GM23338 (cell line): ENCODE measurements at regions not wholly inside any gene's neighbourhood (a gene's known extent, or its start where the extent isn't known, plus 50 kb on each side); places are given as distances from the start of the nearest gene placed in this dataset.

ENCODE experiments used
- ATAC-seq: fragments of 200-7000 bp; cut with Tn5 transposase; 3 replicates; pipeline ENCODE4 v1.9.1; 2020
- DNase-seq: peaks from one replicate; pipeline ENCODE4 v3.0.0-alpha.2; 2015; ENCODE audit warnings: low spot score
- H2AFZ ChIP-seq: fragments of 200-600 bp; sonication (generic); 2 replicates; pipeline ENCODE4 v1.8.0; 2016; ENCODE audit warnings: antibody characterized with exemption, mild to moderate bottlenecking, moderate library complexity
- H3F3A ChIP-seq: fragments of 200-600 bp; sonication (generic); replicated peaks from 2 replicates; pipeline ENCODE4 v1.8.0; 2017; ENCODE audit warnings: antibody characterized with exemption, mixed run types, low read depth
- H3K27ac ChIP-seq: fragments of 200-600 bp; sonication (generic); 2 replicates; pipeline ENCODE4 v1.6.1; 2016; ENCODE audit warnings: low read depth
- H3K27me3 ChIP-seq: fragments of 200-600 bp; sonication (generic); 2 replicates; pipeline ENCODE4 v1.8.0; 2016; ENCODE audit warnings: mild to moderate bottlenecking, mixed run types, moderate library complexity; ENCODE audit not compliant: insufficient read depth
- H3K36me3 ChIP-seq: fragments of 200-600 bp; sonication (generic); 2 replicates; pipeline ENCODE4 v1.8.0; 2016; ENCODE audit warnings: mild to moderate bottlenecking; ENCODE audit not compliant: insufficient read depth
- H3K4me1 ChIP-seq: fragments of 200-600 bp; sonication (generic); 2 replicates; pipeline ENCODE4 v1.8.0; 2016; ENCODE audit warnings: mild to moderate bottlenecking, moderate library complexity; ENCODE audit not compliant: insufficient read depth
- H3K4me2 ChIP-seq: fragments of 200-600 bp; sonication (generic); 2 replicates; pipeline ENCODE4 v1.7.1; 2017; ENCODE audit warnings: mixed run types
- H3K4me3 ChIP-seq: fragments of 200-600 bp; sonication (generic); 2 replicates; pipeline ENCODE4 v1.6.1; 2016; ENCODE audit warnings: mixed run types
- H3K79me2 ChIP-seq: fragments of 200-600 bp; sonication (generic); replicated peaks from 2 replicates; pipeline ENCODE4 v1.8.0; 2017; ENCODE audit warnings: mild to moderate bottlenecking; ENCODE audit not compliant: insufficient read depth
- H3K9me2 ChIP-seq: fragments of 200-600 bp; sonication (generic); 2 replicates; pipeline ENCODE4 v1.8.0; 2017; ENCODE audit not compliant: insufficient read depth
- H4K20me1 ChIP-seq: fragments of 200-600 bp; sonication (generic); replicated peaks from 2 replicates; pipeline ENCODE4 v1.8.0; 2017; ENCODE audit warnings: mild to moderate bottlenecking; ENCODE audit not compliant: insufficient read depth
- H3K27ac Mint-ChIP-seq: 2 replicates; pipeline ENCODE4 v1.8.0; 2020; ENCODE audit warnings: inconsistent platforms, mild to moderate bottlenecking, moderate library complexity, mixed read lengths
- H3K27me3 Mint-ChIP-seq: 3 replicates; pipeline ENCODE4 v1.8.0; 2022; ENCODE audit warnings: low read depth, mild to moderate bottlenecking, moderate library complexity, mixed read lengths, inconsistent platforms; ENCODE audit not compliant: insufficient read depth, poor library complexity
- H3K36me3 Mint-ChIP-seq: 3 replicates; pipeline ENCODE4 v1.8.0; 2021; ENCODE audit warnings: low read depth, mild to moderate bottlenecking, inconsistent platforms, moderate library complexity, mixed read lengths
- H3K4me1 Mint-ChIP-seq: 3 replicates; pipeline ENCODE4 v1.8.0; 2020; ENCODE audit warnings: mild to moderate bottlenecking, inconsistent platforms, mixed read lengths
- H3K4me3 Mint-ChIP-seq: 3 replicates; pipeline ENCODE4 v1.8.0; 2021; ENCODE audit warnings: moderate library complexity, mild to moderate bottlenecking, inconsistent platforms, mixed read lengths
- H3K9me3 Mint-ChIP-seq: 3 replicates; pipeline ENCODE4 v1.8.0; 2020; ENCODE audit warnings: moderate library complexity, mild to moderate bottlenecking, inconsistent platforms, mixed read lengths
- CREB1 ChIP-seq: fragments of 250-450 bp; sonication (Bioruptor Pico); IDR thresholded peaks from 2 replicates; pipeline ENCODE4 v1.5.0; 2020; ENCODE audit warnings: low read depth, mild to moderate bottlenecking, moderate library complexity
- EZH2 ChIP-seq: fragments of 200-600 bp; sonication (generic); IDR thresholded peaks from one replicate; pipeline ENCODE4 v1.8.0; 2017; ENCODE audit warnings: antibody characterized with exemption, mild to moderate bottlenecking, low read depth; ENCODE audit not compliant: unreplicated experiment
- JUNB ChIP-seq: IDR thresholded peaks from one replicate; pipeline ENCODE4 v1.6.1; 2016; ENCODE audit warnings: antibody characterized with exemption; ENCODE audit not compliant: unreplicated experiment
- NANOG ChIP-seq: IDR thresholded peaks from 2 replicates; pipeline ENCODE4 v1.6.1; 2016; ENCODE audit warnings: antibody characterized with exemption, borderline replicate concordance
- POLR2AphosphoS5 ChIP-seq: IDR thresholded peaks from 2 replicates; pipeline ENCODE4 v1.6.1; 2016; ENCODE audit warnings: antibody characterized with exemption, low read depth
- ZNF114 ChIP-seq: fragments of 250-450 bp; sonication (Bioruptor Pico); IDR thresholded peaks from 2 replicates; pipeline ENCODE4 v1.5.0; 2020; ENCODE audit warnings: mild to moderate bottlenecking, moderate library complexity
- ZNF331 ChIP-seq: fragments of 250-450 bp; sonication (Bioruptor Pico); IDR thresholded peaks from 2 replicates; pipeline ENCODE4 v1.5.0; 2020; ENCODE audit warnings: low read depth, mild to moderate bottlenecking, moderate library complexity
- TF ChIP-seq, protein P1 (sequence below), 2 experiments: fragments of 200-600 bp in 1 of 2; sonication (generic) in 1 of 2; conservative IDR thresholded peaks; 2 replicates each; pipeline versions ENCODE4 v1.5.1 to v1.6.1; 2016 to 2017; ENCODE audit warnings: antibody characterized with exemption in 2 of 2, low read depth in 2 of 2, mild to moderate bottlenecking in 2 of 2, moderate library complexity in 1 of 2
- TF ChIP-seq, protein P2 (sequence below): IDR thresholded peaks from one replicate; pipeline ENCODE4 v1.6.1; 2018; ENCODE audit warnings: antibody characterized with exemption; ENCODE audit not compliant: unreplicated experiment
- TF ChIP-seq, protein P3 (sequence below): fragments of 250-450 bp; sonication (Bioruptor Pico); IDR thresholded peaks from 2 replicates; pipeline ENCODE4 v1.5.0; 2020; ENCODE audit warnings: mild to moderate bottlenecking, moderate library complexity
- TF ChIP-seq, protein P4 (sequence below): IDR thresholded peaks from 2 replicates; pipeline ENCODE4 v1.6.1; 2016; ENCODE audit warnings: antibody characterized with exemption

GRCh38 chr16:80263848-80264694 is 276.7 kb upstream of the DYNLRB2 start:
- DNase-seq, result no peak
- Histone ChIP-seq H3K4me1 (no peaks in the 10 kb centered on the region; the same call in 1 of the 2 replicates), H3F3A (no peaks in the 10 kb centered on the region), H3K4me3 (no peak overlapping the region), H3K36me3 (no peaks in the 10 kb centered on the region), H2AFZ (no peak overlapping the region), H3K27ac (no peak overlapping the region), H3K9me2 (no peaks in the 10 kb centered on the region), H3K79me2 (no peaks in the 10 kb centered on the region), H3K4me2 (no peak overlapping the region), H3K27me3 (no peaks in the 10 kb centered on the region), H4K20me1 (no peaks in the 10 kb centered on the region)
- Mint-ChIP-seq H3K9me3 (no peaks in the 10 kb centered on the region; the same call in 2 of the 3 replicates), H3K4me3 (no peak overlapping the region), H3K36me3 (no peaks in the 10 kb centered on the region), H3K27ac (no peak overlapping the region), H3K27me3 (no peaks in the 10 kb centered on the region), H3K4me1 (peaks cover 7% of the 10 kb centered on the region)
- TF ChIP-seq JUNB (no peak), ZNF331 (no peak), EZH2 (no peak), NANOG (no peak), ZNF114 (CRISPR knock-in tag) (no peak), CREB1 (no peak), POLR2AphosphoS5 (no peak)
- TF ChIP-seq, protein P1, sequence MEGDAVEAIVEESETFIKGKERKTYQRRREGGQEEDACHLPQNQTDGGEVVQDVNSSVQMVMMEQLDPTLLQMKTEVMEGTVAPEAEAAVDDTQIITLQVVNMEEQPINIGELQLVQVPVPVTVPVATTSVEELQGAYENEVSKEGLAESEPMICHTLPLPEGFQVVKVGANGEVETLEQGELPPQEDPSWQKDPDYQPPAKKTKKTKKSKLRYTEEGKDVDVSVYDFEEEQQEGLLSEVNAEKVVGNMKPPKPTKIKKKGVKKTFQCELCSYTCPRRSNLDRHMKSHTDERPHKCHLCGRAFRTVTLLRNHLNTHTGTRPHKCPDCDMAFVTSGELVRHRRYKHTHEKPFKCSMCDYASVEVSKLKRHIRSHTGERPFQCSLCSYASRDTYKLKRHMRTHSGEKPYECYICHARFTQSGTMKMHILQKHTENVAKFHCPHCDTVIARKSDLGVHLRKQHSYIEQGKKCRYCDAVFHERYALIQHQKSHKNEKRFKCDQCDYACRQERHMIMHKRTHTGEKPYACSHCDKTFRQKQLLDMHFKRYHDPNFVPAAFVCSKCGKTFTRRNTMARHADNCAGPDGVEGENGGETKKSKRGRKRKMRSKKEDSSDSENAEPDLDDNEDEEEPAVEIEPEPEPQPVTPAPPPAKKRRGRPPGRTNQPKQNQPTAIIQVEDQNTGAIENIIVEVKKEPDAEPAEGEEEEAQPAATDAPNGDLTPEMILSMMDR (conservative IDR thresholded peaks at IDR 0.05; ENCODE audit: low read depth in 2 of 2), result no peak
- TF ChIP-seq, protein P2, sequence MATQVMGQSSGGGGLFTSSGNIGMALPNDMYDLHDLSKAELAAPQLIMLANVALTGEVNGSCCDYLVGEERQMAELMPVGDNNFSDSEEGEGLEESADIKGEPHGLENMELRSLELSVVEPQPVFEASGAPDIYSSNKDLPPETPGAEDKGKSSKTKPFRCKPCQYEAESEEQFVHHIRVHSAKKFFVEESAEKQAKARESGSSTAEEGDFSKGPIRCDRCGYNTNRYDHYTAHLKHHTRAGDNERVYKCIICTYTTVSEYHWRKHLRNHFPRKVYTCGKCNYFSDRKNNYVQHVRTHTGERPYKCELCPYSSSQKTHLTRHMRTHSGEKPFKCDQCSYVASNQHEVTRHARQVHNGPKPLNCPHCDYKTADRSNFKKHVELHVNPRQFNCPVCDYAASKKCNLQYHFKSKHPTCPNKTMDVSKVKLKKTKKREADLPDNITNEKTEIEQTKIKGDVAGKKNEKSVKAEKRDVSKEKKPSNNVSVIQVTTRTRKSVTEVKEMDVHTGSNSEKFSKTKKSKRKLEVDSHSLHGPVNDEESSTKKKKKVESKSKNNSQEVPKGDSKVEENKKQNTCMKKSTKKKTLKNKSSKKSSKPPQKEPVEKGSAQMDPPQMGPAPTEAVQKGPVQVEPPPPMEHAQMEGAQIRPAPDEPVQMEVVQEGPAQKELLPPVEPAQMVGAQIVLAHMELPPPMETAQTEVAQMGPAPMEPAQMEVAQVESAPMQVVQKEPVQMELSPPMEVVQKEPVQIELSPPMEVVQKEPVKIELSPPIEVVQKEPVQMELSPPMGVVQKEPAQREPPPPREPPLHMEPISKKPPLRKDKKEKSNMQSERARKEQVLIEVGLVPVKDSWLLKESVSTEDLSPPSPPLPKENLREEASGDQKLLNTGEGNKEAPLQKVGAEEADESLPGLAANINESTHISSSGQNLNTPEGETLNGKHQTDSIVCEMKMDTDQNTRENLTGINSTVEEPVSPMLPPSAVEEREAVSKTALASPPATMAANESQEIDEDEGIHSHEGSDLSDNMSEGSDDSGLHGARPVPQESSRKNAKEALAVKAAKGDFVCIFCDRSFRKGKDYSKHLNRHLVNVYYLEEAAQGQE, result no peak
- TF ChIP-seq, protein P3, sequence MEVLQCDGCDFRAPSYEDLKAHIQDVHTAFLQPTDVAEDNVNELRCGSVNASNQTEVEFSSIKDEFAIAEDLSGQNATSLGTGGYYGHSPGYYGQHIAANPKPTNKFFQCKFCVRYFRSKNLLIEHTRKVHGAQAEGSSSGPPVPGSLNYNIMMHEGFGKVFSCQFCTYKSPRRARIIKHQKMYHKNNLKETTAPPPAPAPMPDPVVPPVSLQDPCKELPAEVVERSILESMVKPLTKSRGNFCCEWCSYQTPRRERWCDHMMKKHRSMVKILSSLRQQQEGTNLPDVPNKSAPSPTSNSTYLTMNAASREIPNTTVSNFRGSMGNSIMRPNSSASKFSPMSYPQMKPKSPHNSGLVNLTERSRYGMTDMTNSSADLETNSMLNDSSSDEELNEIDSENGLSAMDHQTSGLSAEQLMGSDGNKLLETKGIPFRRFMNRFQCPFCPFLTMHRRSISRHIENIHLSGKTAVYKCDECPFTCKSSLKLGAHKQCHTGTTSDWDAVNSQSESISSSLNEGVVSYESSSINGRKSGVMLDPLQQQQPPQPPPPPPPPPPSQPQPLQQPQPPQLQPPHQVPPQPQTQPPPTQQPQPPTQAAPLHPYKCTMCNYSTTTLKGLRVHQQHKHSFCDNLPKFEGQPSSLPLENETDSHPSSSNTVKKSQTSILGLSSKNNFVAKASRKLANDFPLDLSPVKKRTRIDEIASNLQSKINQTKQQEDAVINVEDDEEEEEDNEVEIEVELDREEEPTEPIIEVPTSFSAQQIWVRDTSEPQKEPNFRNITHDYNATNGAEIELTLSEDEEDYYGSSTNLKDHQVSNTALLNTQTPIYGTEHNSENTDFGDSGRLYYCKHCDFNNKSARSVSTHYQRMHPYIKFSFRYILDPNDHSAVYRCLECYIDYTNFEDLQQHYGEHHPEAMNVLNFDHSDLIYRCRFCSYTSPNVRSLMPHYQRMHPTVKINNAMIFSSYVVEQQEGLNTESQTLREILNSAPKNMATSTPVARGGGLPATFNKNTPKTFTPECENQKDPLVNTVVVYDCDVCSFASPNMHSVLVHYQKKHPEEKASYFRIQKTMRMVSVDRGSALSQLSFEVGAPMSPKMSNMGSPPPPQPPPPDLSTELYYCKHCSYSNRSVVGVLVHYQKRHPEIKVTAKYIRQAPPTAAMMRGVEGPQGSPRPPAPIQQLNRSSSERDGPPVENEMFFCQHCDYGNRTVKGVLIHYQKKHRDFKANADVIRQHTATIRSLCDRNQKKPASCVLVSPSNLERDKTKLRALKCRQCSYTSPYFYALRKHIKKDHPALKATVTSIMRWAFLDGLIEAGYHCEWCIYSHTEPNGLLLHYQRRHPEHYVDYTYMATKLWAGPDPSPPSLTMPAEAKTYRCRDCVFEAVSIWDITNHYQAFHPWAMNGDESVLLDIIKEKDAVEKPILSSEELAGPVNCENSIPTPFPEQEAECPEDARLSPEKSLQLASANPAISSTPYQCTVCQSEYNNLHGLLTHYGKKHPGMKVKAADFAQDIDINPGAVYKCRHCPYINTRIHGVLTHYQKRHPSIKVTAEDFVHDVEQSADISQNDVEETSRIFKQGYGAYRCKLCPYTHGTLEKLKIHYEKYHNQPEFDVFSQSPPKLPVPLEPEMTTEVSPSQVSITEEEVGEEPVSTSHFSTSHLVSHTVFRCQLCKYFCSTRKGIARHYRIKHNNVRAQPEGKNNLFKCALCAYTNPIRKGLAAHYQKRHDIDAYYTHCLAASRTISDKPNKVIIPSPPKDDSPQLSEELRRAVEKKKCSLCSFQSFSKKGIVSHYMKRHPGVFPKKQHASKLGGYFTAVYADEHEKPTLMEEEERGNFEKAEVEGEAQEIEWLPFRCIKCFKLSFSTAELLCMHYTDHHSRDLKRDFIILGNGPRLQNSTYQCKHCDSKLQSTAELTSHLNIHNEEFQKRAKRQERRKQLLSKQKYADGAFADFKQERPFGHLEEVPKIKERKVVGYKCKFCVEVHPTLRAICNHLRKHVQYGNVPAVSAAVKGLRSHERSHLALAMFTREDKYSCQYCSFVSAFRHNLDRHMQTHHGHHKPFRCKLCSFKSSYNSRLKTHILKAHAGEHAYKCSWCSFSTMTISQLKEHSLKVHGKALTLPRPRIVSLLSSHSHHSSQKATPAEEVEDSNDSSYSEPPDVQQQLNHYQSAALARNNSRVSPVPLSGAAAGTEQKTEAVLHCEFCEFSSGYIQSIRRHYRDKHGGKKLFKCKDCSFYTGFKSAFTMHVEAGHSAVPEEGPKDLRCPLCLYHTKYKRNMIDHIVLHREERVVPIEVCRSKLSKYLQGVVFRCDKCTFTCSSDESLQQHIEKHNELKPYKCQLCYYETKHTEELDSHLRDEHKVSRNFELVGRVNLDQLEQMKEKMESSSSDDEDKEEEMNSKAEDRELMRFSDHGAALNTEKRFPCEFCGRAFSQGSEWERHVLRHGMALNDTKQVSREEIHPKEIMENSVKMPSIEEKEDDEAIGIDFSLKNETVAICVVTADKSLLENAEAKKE (CRISPR knock-in tag), result no peak
- TF ChIP-seq, protein P4, sequence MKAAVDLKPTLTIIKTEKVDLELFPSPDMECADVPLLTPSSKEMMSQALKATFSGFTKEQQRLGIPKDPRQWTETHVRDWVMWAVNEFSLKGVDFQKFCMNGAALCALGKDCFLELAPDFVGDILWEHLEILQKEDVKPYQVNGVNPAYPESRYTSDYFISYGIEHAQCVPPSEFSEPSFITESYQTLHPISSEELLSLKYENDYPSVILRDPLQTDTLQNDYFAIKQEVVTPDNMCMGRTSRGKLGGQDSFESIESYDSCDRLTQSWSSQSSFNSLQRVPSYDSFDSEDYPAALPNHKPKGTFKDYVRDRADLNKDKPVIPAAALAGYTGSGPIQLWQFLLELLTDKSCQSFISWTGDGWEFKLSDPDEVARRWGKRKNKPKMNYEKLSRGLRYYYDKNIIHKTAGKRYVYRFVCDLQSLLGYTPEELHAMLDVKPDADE, result no peak
- no peak for ATAC-seq
